ENCODE measurements at regions not wholly inside any gene's neighbourhood (a gene's known extent, or its start where the extent isn't known, plus 50 kb on each side); places are given as distances from the start of the nearest gene placed in this dataset.

- FAIRE-seq: no peak
- intact Hi-C loops (cut with DNase I): no loop called here
- Histone ChIP-seq H3K9ac (ENCODE audit: low read length in 3 of 3) (no peak overlapping the region), H3K4me1 (ENCODE audit: control insufficient read depth in 2 of 3, insufficient read depth in 2 of 3, low read depth in 1 of 3, low read length in 3 of 3) (no peaks in the 10 kb centered on the region), H3K36me3 (ENCODE audit: control insufficient read depth in 2 of 3, insufficient read depth in 3 of 3, low read length in 3 of 3) (no peaks in the 10 kb centered on the region), H3K4me3 (ENCODE audit: low read length in 3 of 3) (no peak overlapping the region), H3K27ac (ENCODE audit: low read depth in 2 of 2, low read length in 2 of 2) (no peak overlapping the region), H3K9me3 (ENCODE audit: control insufficient read depth in 2 of 3, insufficient read depth in 1 of 3, low read length in 3 of 3) (no peaks in the 10 kb centered on the region), H3K27me3 (ENCODE audit: control insufficient read depth, insufficient read depth, low read length) (no peaks in the 10 kb centered on the region)
- TF ChIP-seq CTCF (IDR thresholded peaks at IDR 0.05; ENCODE audit: borderline replicate concordance, extremely low read depth, insufficient read depth): no peak
- no peak for DNase-seq
Measured at GRCh38 chr5:61919920-61920319, 386.1 kb upstream of the KIF2A start.

- Histone ChIP-seq H3K27me3 (ENCODE audit: control insufficient read depth, insufficient read depth, low read length) (no peaks in the 10 kb centered on the region), H3K27ac (ENCODE audit: low read depth in 2 of 2, low read length in 2 of 2) (no peak overlapping the region), H3K9ac (ENCODE audit: low read length in 3 of 3) (no peak overlapping the region), H3K36me3 (ENCODE audit: control insufficient read depth in 2 of 3, insufficient read depth in 3 of 3, low read length in 3 of 3) (no peaks in the 10 kb centered on the region), H3K4me3 (ENCODE audit: low read length in 3 of 3) (no peak overlapping the region), H3K9me3 (ENCODE audit: control insufficient read depth in 2 of 3, insufficient read depth in 1 of 3, low read length in 3 of 3) (no peaks in the 10 kb centered on the region), H3K4me1 (ENCODE audit: control insufficient read depth in 2 of 3, insufficient read depth in 2 of 3, low read depth in 1 of 3, low read length in 3 of 3) (no peaks in the 10 kb centered on the region)
- TF ChIP-seq CTCF (IDR thresholded peaks at IDR 0.05; ENCODE audit: borderline replicate concordance, extremely low read depth, insufficient read depth): no peak
- intact Hi-C loops (cut with DNase I): no loop called here
- FAIRE-seq: no peak
- no peak for DNase-seq
Measured at GRCh38 chr5:61924251-61924650, 381.8 kb upstream of the KIF2A start.

- no peaks in the 10 kb centered on the region for H3K9me3 ChIP-seq (ENCODE audit: control insufficient read depth in 2 of 3, insufficient read depth in 1 of 3, low read length in 3 of 3)
- no peaks in the 10 kb centered on the region for H3K4me1 ChIP-seq (ENCODE audit: control insufficient read depth in 2 of 3, insufficient read depth in 2 of 3, low read depth in 1 of 3, low read length in 3 of 3)
- H3K27ac ChIP-seq (ENCODE audit: low read depth in 2 of 2, low read length in 2 of 2): no peak overlapping the region
- FAIRE-seq: no peak
- no peak for TF ChIP-seq CTCF (IDR thresholded peaks at IDR 0.05; ENCODE audit: borderline replicate concordance, extremely low read depth, insufficient read depth)
- no peak for DNase-seq
- H3K4me3 ChIP-seq (ENCODE audit: low read length in 3 of 3): no peak overlapping the region
- H3K36me3 ChIP-seq (ENCODE audit: control insufficient read depth in 2 of 3, insufficient read depth in 3 of 3, low read length in 3 of 3): no peaks in the 10 kb centered on the region
- H3K9ac ChIP-seq (ENCODE audit: low read length in 3 of 3): no peak overlapping the region
- intact Hi-C loops (cut with DNase I): no loop called here
- no peaks in the 10 kb centered on the region for H3K27me3 ChIP-seq (ENCODE audit: control insufficient read depth, insufficient read depth, low read length)
Measured at GRCh38 chr5:61926911-61927310, 379.1 kb upstream of the KIF2A start.

- no peaks in the 10 kb centered on the region for H3K36me3 ChIP-seq (ENCODE audit: control insufficient read depth in 2 of 3, insufficient read depth in 3 of 3, low read length in 3 of 3)
- no peak overlapping the region for H3K27ac ChIP-seq (ENCODE audit: low read depth in 2 of 2, low read length in 2 of 2)
- FAIRE-seq: no peak
- H3K9me3 ChIP-seq (ENCODE audit: control insufficient read depth in 2 of 3, insufficient read depth in 1 of 3, low read length in 3 of 3): no peaks in the 10 kb centered on the region
- no peak for DNase-seq
- no peak overlapping the region for H3K4me3 ChIP-seq (ENCODE audit: low read length in 3 of 3)
- intact Hi-C loops (cut with DNase I): no loop called here
- TF ChIP-seq CTCF (IDR thresholded peaks at IDR 0.05; ENCODE audit: borderline replicate concordance, extremely low read depth, insufficient read depth): no peak
- no peaks in the 10 kb centered on the region for H3K4me1 ChIP-seq (ENCODE audit: control insufficient read depth in 2 of 3, insufficient read depth in 2 of 3, low read depth in 1 of 3, low read length in 3 of 3)
- H3K27me3 ChIP-seq (ENCODE audit: control insufficient read depth, insufficient read depth, low read length): no peaks in the 10 kb centered on the region
- H3K9ac ChIP-seq (ENCODE audit: low read length in 3 of 3): no peak overlapping the region
Measured at GRCh38 chr5:61931236-61931635, 374.8 kb upstream of the KIF2A start.

All from kidney (tissue), 13 donors.